HepG2 (cell line): ENCODE measurements at regions not wholly inside any gene's neighbourhood (a gene's known extent, or its start where the extent isn't known, plus 50 kb on each side); places are given as distances from the start of the nearest gene placed in this dataset.
A peak's percentile ranks its signal among the peaks of the same experiment; 100 is the strongest.

ENCODE experiments used
- ATAC-seq: fragments of 200-7000 bp; cut with Tn5 transposase; 3 replicates; pipeline ENCODE4 v1.9.1; 2020; ENCODE audit warnings: mild to moderate bottlenecking, moderate library complexity
- BruUV-seq: library from RNA; stranded (reverse); fragments of 400-500 nt; replicated peaks from 2 replicates; lab custom pipeline; 2021; lab: Mats Ljungman, UMichigan
- CTCF ChIA-PET: fragments of 300-600 bp; formaldehyde crosslinking; extraction: SDS; loops from one replicate; lab custom pipeline; 2021; ENCODE audit warnings: low total read pairs, inconsistent platforms, low intra/inter-chr PET ratio; lab: Yijun Ruan, JAX
- POLR2A ChIA-PET: fragments of 350-600 bp; sonication (Branson Sonifier 250); formaldehyde crosslinking; loops from one replicate; lab custom pipeline; 2020; ENCODE audit warnings: antibody characterized with exemption, inconsistent platforms; lab: Yijun Ruan, JAX
- DNase-seq: peaks from one replicate; pipeline ENCODE4 v3.0.0-alpha.2; 2015; ENCODE audit warnings: low spot score
- FAIRE-seq: peaks from 3 replicates; lab custom pipeline; 2011; peaks lifted over from hg19 to GRCh38; lab: Jason Lieb, UNC
- H2AFZ ChIP-seq: one replicate; pipeline ENCODE4 v1.6.1; 2011; ENCODE audit warnings: low read length, inconsistent platforms
- H3K27ac ChIP-seq: fragments of 300-600 bp; 3 replicates; pipeline ENCODE4 v1.8.0; 2011; ENCODE audit warnings: mixed run types, mild to moderate bottlenecking, mixed read lengths, low read length, inconsistent platforms; ENCODE audit not compliant: insufficient read depth; ENCODE audit errors: extremely low read length
- H3K27me3 ChIP-seq, 2 experiments: fragments of 200-600 bp in 1 of 2; 2 replicates in 1 of 2; 3 replicates in 1 of 2; pipeline versions ENCODE4 v1.6.0 to v1.8.0; 2011; ENCODE audit warnings: low read length in 2 of 2, mild to moderate bottlenecking in 2 of 2, moderate library complexity in 2 of 2, inconsistent platforms in 1 of 2; ENCODE audit not compliant: insufficient read depth in 2 of 2, control insufficient read depth in 1 of 2
- H3K36me3 ChIP-seq, 2 experiments: fragments of 200-600 bp in 1 of 2; replicated peaks in 1 of 2; 2 replicates in 1 of 2; 3 replicates in 1 of 2; pipeline versions ENCODE4 v1.5.1 to v1.8.0; 2011; ENCODE audit warnings: low read length in 2 of 2, inconsistent platforms in 1 of 2; ENCODE audit not compliant: insufficient read depth in 2 of 2, control insufficient read depth in 1 of 2
- H3K4me1 ChIP-seq: 2 replicates; pipeline ENCODE4 v1.5.1; 2012; ENCODE audit warnings: low read length, inconsistent platforms; ENCODE audit not compliant: insufficient read depth
- H3K4me2 ChIP-seq: 2 replicates; pipeline ENCODE4 v1.6.0; 2011; ENCODE audit warnings: low read depth, low read length, inconsistent platforms
- H3K4me3 ChIP-seq, 3 experiments: fragments of 200-600 bp in 1 of 3; sonication (generic), shearing (Covaris generic) in 1 of 3; replicated peaks in 1 of 3; 2 replicates each; pipeline ENCODE4 v1.5.1; 2011 to 2016; ENCODE audit warnings: low read length in 3 of 3, inconsistent platforms in 2 of 3, low read depth in 2 of 3, mild to moderate bottlenecking in 2 of 3, control low read depth in 1 of 3, mixed read lengths in 1 of 3; ENCODE audit not compliant: insufficient read depth in 1 of 3
- H3K79me2 ChIP-seq: one replicate; pipeline ENCODE4 v1.6.1; 2011; ENCODE audit warnings: low read length, inconsistent platforms; ENCODE audit not compliant: insufficient read depth
- H3K9ac ChIP-seq: 2 replicates; pipeline ENCODE4 v1.6.0; 2011; ENCODE audit warnings: mild to moderate bottlenecking, low read depth, low read length, inconsistent platforms; ENCODE audit not compliant: insufficient read depth
- H3K9me3 ChIP-seq: 2 replicates; pipeline ENCODE4 v1.5.1; 2012; ENCODE audit warnings: mild to moderate bottlenecking, low read length
- H4K20me1 ChIP-seq: 2 replicates; pipeline ENCODE4 v1.6.0; 2011; ENCODE audit warnings: inconsistent platforms, mild to moderate bottlenecking, low read length, moderate library complexity; ENCODE audit not compliant: insufficient read depth
- CBFB ChIP-seq: sonication (generic); formaldehyde crosslinking; IDR thresholded peaks from 2 replicates; pipeline ENCODE4 v1.4.0; 2020; ENCODE audit warnings: missing genetic modification reagents
- CEBPB ChIP-seq: IDR thresholded peaks from 2 replicates; pipeline ENCODE4 v1.6.1; 2011; ENCODE audit warnings: low read depth, low read length, improper control_type of control experiment, borderline replicate concordance
- CTCF ChIP-seq: sonication (generic); formaldehyde crosslinking; IDR thresholded peaks from 2 replicates; pipeline ENCODE4 v1.5.0; 2020; ENCODE audit warnings: mild to moderate bottlenecking, missing genetic modification reagents, moderate library complexity
- HDAC2 ChIP-seq: sonication (generic); formaldehyde crosslinking; IDR thresholded peaks from 2 replicates; pipeline ENCODE4 v1.4.0; 2020; ENCODE audit warnings: missing genetic modification reagents
- MNT ChIP-seq: fragments of 450-650 bp; IDR thresholded peaks from 2 replicates; pipeline ENCODE4 v1.6.1; 2016
- PRPF4 ChIP-seq: fragments of 200-400 bp; formaldehyde crosslinking; IDR thresholded peaks from 2 replicates; pipeline ENCODE4 v1.6.1; 2016; ENCODE audit warnings: low read length, low read depth; ENCODE audit not compliant: poor library complexity, severe bottlenecking
- SALL1 ChIP-seq: sonication (generic); formaldehyde crosslinking; IDR thresholded peaks from 2 replicates; pipeline ENCODE4 v1.8.0; 2022; ENCODE audit warnings: mild to moderate bottlenecking, missing genetic modification reagents
- SMARCE1 ChIP-seq: fragments of 450-650 bp; IDR thresholded peaks from 2 replicates; pipeline ENCODE4 v1.6.1; 2017; ENCODE audit warnings: borderline replicate concordance
- STAG1 ChIP-seq: sonication (generic); formaldehyde crosslinking; IDR thresholded peaks from 2 replicates; pipeline ENCODE4 v1.4.0; 2020; ENCODE audit warnings: missing genetic modification reagents
- TEAD3 ChIP-seq: optimal IDR thresholded peaks from 2 replicates; pipeline ENCODE3; 2016; ENCODE audit warnings: borderline replicate concordance
- ZBTB43 ChIP-seq: sonication (generic); formaldehyde crosslinking; conservative IDR thresholded peaks from 2 replicates; pipeline ENCODE4 v1.4.0; 2020; ENCODE audit warnings: missing genetic modification reagents
- ZMYM2 ChIP-seq: sonication (generic); formaldehyde crosslinking; IDR thresholded peaks from 2 replicates; pipeline ENCODE4 v1.8.0; 2022; ENCODE audit warnings: mild to moderate bottlenecking, missing genetic modification reagents
- ZNF143 ChIP-seq: sonication (generic); formaldehyde crosslinking; IDR thresholded peaks from 2 replicates; pipeline ENCODE4 v1.4.0; 2020; ENCODE audit warnings: missing genetic modification reagents
- ZNF446 ChIP-seq: sonication (generic); formaldehyde crosslinking; IDR thresholded peaks from 2 replicates; pipeline ENCODE4 v1.5.0; 2020; ENCODE audit warnings: mild to moderate bottlenecking, missing genetic modification reagents
- ZNF709 ChIP-seq: sonication (generic); formaldehyde crosslinking; IDR thresholded peaks from 2 replicates; pipeline ENCODE4 v1.5.0; 2020; ENCODE audit warnings: mild to moderate bottlenecking, missing genetic modification reagents
- WGBS: methylation state at CpG from one replicate; pipeline ENCODE4 v1.1.6; 2017; ENCODE audit warnings: low lambda C conversion rate; 5-methylcytosine and 5-hydroxymethylcytosine counted together
- in situ Hi-C: cut with HindIII; loops from 2 replicates; pipeline ENCODE4 v1.10.0; 2017; ENCODE audit warnings: low pct_unique_long_range_greater_than_20kb; ENCODE audit not compliant: extremely low pct_ligation_motif_present
- intact Hi-C: fragments of 100-400 bp; cut with micrococcal nuclease; formaldehyde crosslinking; loops from one replicate; pipeline ENCODE4 v1.10.0; 2022; ENCODE audit not compliant: unreplicated experiment

- Histone ChIP-seq H2AFZ (no peak overlapping the region), H3K27ac (no peak overlapping the region), H3K4me2 (no peak overlapping the region), H3K27me3 (no peaks in the 10 kb centered on the region), H3K79me2 (no peaks in the 10 kb centered on the region), H3K9ac (no peak overlapping the region)
- intact Hi-C loops: no loop called here
- FAIRE-seq (no peak), ATAC-seq (no peak)
- no TSS peak for BruUV-seq
- TF ChIP-seq ZNF446 (CRISPR knock-in tag) (no peak), SMARCE1 (no peak), HDAC2 (CRISPR knock-in tag) (no peak)
- TF ChIP-seq, all 625 proteins: peak for 0
- Histone ChIP-seq H3K36me3 (no peaks in the 10 kb centered on the region), H3K9me3 (no peaks in the 10 kb centered on the region), H3K4me3 (no peak overlapping the region), H3K4me1 (no peaks in the 10 kb centered on the region), H4K20me1 (no peaks in the 10 kb centered on the region)
- ChIA-PET POLR2A (no interaction called here), CTCF (no interaction called here)
- DNase-seq: no peak
- 0% methylated on average over 1 of the region's 1 CpG for WGBS
- in situ Hi-C loops: no loop called here
Observed at GRCh38 chr2:145460112-145460511, 940.2 kb upstream of the ZEB2 start.

- H3K27me3 ChIP-seq: no peaks in the 10 kb centered on the region
- POLR2A ChIA-PET: no interaction called here
- no peaks in the 10 kb centered on the region for H3K9me3 ChIP-seq
- in situ Hi-C loops (no loop called here), intact Hi-C loops (no loop called here)
- H4K20me1 ChIP-seq: no peaks in the 10 kb centered on the region
- FAIRE-seq: no peak
- no peak overlapping the region for H3K4me2 ChIP-seq
- H3K4me1 ChIP-seq: no peaks in the 10 kb centered on the region
- 8% methylated on average over 9 of the region's 9 CpGs for WGBS
- no TSS peak for BruUV-seq
- H3K4me3 ChIP-seq: no peak overlapping the region
- CTCF ChIA-PET: no interaction called here
- DNase-seq: peak; percentile 28
- no peak overlapping the region for H2AFZ ChIP-seq
- no peaks in the 10 kb centered on the region for H3K79me2 ChIP-seq
- H3K36me3 ChIP-seq: no peaks in the 10 kb centered on the region
- peak; percentile 91 for ATAC-seq
- no peak overlapping the region for H3K27ac ChIP-seq
- no peak overlapping the region for H3K9ac ChIP-seq
- no peak for TF ChIP-seq PRPF4
- TF ChIP-seq SALL1 (CRISPR knock-in tag): 0 out of 2 replicates have a peak, but pooled peaks have one; percentile 23
- TF ChIP-seq CTCF: peak; percentile 44; the same call in 1 of the 2 replicates
- no peak for TF ChIP-seq ZMYM2 (CRISPR knock-in tag)
- TF ChIP-seq CBFB (CRISPR knock-in tag): no peak
- peak; percentile 51 for TF ChIP-seq STAG1 (CRISPR knock-in tag)
- TF ChIP-seq TEAD3 (CRISPR knock-in tag): peak; percentile 36
- TF ChIP-seq ZBTB43 (CRISPR knock-in tag): 0 out of 2 replicates have a peak, but pooled peaks have one; percentile 37
- TF ChIP-seq ZNF709 (CRISPR knock-in tag): no peak
- TF ChIP-seq ZNF143 (CRISPR knock-in tag): no peak
- TF ChIP-seq MNT: peak; percentile 59
- TF ChIP-seq CEBPB: no peak
Observed at GRCh38 chr2:145431181-145431951, 911.4 kb upstream of the ZEB2 start.
